HG03025 (cell line): ENCODE measurements at regions not wholly inside any gene's neighbourhood (a gene's known extent, or its start where the extent isn't known, plus 50 kb on each side); places are given as distances from the start of the nearest gene placed in this dataset.

Experiments used
- ATAC-seq: cut with Tn5 transposase; IDR thresholded peaks from one replicate; pipeline ENCODE4 v1.9.1; 2021; ENCODE audit warnings: mild to moderate bottlenecking, moderate library complexity; ENCODE audit not compliant: unreplicated experiment, low FRiP score

DNA sequence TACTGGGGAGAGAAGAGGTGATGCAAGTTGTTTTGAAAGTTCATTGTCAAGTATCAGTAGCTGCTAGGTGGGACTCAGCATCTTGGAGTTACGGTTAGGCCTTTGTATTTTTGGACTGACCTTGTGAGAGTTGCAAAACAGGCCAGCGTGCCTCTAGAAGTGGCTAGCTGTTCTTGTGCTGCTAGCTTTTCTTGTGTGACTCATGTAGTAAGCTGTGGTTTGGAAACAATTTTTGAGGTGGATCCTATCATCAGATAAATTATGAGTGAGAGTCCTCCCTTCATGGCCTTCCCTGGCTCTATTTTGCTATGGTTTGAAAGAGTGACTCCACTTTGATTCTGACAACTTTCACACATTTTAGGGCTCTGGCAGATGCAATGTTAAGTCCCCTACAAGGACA lies 409.2 kb upstream of the HS6ST1 start:
- ATAC-seq: no peak

GRCh38 chr2:128729051-128729450 lies 410.4 kb upstream of the HS6ST1 start:
- no peak for ATAC-seq

GRCh38 chr2:128731994-128732650 lies 413.5 kb upstream of the HS6ST1 start:
- no peak for ATAC-seq

- no peak for ATAC-seq
Measured at GRCh38 chr2:128732976-128733431, 414.3 kb upstream of the HS6ST1 start.

DNA sequence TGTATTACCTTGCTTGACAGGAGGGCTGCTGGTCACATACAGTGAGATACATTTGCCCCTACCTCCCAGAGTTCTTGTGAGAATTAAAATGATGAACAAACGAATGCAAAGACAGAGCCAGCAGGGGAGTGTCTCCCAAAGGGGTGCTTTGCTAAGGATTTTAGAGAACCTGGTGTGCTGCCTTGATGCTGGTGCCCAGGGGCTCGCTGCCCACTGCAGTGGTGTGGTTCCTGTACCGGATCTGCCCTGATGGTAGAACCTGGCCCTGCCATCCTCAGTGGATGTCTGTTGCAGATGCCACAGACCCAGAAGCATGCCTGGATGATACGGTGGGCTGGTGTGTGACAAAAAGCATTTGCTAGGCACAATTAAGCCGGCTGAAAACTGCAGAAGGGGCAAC lies 414.8 kb upstream of the HS6ST1 start:
- ATAC-seq: no peak

- ATAC-seq: no peak
Measured at GRCh38 chr2:128734521-128735295, 416.0 kb upstream of the HS6ST1 start.

DNA sequence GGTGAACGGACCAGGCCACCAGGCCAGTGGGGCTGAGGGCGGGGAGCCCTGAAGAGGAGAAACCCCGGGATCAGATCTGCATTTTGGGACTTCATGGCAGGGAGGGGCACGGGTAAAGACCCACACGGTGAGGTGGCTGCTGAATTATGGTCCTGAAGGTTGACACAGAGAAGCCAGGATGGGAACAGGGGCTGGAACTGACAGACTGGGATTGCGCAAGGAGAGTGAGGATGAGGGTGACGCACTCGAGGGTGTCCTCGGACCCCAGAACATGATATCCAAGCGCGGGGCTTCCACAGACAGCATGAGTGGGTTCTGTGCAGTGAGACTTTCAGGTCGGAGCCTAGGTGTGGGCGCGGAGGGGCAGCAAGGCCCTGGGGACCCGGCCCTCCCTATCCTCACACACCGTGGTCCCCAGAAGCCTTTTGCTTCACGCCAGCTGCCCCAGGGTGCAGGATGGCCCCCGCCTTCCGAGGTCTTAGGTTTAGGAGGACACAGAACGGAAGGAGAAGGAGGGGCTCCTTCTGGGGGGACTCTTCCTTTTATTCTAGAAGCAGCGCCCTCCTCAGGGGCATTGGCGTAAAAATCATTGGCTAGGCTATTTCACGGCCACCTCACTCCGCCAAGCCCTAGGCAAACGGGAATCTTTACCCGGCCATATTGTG lies 416.8 kb upstream of the HS6ST1 start:
- ATAC-seq: no peak

DNA sequence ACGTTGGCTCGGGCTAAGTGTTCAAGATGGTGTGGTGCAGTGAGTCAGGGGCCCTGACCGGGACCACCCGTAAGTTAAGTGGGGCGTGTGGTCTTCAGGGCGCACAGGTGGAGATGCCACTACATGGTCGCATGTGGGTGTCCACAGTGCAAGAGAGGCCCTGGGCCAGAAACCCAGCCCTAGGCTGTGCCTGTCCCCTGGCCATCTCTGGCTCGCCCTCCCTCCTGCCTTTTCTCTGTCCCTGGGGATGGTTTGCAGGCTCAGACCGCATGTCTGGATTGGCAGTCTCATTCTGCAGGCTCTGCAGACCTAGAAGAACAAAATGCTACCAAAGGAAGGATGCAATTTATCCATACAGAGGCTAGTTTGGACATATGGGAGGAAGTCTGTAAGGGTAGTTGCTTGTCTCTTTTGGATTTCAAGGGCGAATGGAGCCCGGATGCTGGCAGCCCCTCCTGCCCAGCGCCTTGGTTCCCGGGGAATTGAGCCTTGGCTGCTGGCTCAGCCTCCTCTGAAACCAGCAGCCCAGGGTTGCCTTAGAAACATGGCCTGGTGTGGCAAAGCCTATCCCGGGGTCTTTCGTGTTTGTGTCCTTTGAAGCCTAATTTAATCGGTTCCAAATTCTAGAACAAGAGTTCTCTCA lies 417.5 kb upstream of the HS6ST1 start:
- ATAC-seq: no peak

DNA sequence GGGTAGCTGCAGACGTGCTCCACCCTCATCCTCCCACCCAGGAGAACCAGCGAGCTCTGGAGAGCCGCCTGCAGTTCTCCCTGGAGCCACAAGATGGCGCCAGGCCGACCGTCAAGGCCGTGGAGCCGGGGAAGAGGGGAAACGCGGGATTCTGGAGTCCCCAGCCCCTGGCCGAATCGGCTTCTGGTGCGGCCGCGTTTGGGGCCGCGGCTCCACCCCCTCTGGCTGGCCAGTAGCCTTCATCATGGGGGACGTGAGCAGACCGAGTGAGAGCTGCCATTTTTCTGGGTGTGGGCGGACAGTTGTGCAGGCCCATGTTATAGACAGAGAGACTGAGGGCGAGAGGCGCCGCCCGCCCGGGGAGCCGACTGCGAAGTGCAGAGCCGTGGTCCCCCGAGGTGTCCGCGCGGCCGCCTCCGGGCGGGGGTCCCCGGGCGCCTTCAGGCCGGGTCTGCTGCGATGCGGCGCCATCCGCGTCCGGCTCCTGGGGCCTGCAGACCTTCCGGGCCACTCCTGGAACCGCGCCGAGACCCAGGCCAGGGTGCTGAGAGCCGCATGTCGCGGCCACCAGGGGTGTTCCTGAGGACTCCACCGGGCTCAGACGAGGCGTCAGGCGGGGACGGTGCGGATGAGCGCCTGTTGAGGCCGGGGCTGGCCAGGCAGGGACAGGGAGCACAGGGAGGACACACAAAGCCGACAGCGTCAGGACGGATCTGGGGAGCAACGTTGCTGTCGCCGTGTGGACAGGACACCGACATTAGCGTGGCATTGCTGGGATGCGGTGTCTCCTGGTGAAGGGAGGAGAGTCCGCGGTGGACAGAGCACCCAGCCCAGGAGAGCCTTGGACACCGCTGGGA lies 418.2 kb upstream of the HS6ST1 start:
- ATAC-seq: peak; percentile 50

GRCh38 chr2:128737546-128737826 lies 418.8 kb upstream of the HS6ST1 start:
- no peak for ATAC-seq

GRCh38 chr2:128738446-128739110 lies 419.9 kb upstream of the HS6ST1 start:
- no peak for ATAC-seq

DNA sequence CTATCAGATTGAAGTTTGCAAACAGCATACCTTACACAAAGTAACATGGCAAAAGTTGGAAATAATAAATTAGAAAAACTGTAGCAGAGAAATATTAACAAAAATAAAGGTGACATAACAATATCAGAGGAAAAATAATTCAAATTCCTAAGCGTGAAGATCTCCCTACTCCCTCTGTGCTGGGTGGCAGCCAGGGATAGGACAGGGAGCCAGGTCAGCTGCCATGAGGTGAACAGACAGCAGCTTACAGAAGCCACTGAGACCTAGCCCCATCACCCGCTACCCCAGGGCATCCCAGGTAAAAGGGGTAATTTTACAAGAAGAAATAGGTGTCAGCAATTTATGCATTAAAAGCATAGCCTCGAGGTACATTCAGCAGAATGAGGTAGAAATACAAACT lies 423.8 kb upstream of the HS6ST1 start:
- ATAC-seq: no peak

- no peak for ATAC-seq
Measured at GRCh38 chr2:128745946-128746345, 427.3 kb upstream of the HS6ST1 start.

GRCh38 chr2:128746356-128746755 lies 427.7 kb upstream of the HS6ST1 start:
- ATAC-seq: no peak

- no peak for ATAC-seq
Measured at GRCh38 chr2:128748336-128748735, 429.7 kb upstream of the HS6ST1 start.

DNA sequence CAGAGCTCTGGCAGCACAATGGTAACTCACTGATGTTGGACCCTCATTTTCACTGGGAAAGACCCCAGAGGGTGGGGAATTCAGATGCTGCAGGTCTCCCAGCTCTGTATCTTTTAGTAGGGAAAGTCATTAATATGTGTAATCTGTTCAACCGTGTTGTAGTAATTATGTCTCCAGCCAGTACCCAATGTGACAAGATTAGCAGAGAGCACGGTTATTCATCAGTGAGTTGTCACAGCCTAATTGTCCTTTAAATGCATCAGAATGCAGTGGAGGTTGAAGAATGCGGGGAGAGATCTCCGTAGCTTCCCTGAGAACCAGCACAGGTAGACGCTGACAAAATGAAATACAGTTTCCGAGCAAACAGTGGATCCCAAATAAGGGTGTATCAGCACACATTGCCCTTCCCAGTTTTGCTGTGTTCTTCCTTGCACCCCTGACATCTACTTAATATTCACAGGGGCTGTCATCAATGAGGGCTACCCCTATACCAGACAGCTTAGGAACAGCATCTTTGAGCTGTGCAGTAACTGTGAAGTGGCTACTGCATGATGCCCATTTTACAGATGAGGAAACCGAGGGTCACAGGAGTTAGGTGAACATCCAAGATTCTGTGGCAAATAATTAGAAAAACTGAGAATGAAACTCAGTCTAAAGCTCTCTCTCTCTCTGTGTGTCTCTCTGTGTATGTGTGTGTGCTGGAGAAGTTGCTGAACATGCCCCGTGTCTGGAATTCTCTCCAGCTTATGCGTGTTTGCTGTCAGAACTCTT lies 430.4 kb upstream of the HS6ST1 start:
- no peak for ATAC-seq

GRCh38 chr2:128750328-128751165 lies 431.9 kb upstream of the HS6ST1 start:
- no peak for ATAC-seq

DNA sequence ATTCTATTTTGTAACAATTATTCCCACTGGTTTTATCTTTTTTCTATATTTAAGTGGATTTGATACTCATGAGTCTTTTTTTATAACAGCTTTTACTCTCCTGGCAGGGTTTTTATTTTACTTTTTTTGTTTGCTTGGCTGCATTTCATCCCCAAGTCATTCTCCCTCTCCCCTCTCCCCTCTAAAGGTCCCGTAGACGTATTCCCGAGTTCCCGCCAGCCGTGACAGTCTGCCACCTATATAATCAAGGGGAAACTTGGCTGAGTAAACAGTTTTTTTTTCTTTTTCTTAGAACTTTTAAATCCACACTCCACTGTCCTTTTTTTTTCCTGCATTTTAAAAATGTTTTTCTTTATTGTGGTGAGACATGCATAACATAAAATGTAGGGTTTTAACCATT lies 433.1 kb upstream of the HS6ST1 start:
- ATAC-seq: no peak
